IMR-90 (cell line): ENCODE measurements at regions not wholly inside any gene's neighbourhood (a gene's known extent, or its start where the extent isn't known, plus 50 kb on each side); places are given as distances from the start of the nearest gene placed in this dataset.
A peak's percentile ranks its signal among the peaks of the same experiment; 100 is the strongest.

Experiments used
- ATAC-seq: fragments of 200-7000 bp; cut with Tn5 transposase; 2 replicates; pipeline ENCODE4 v1.9.1; 2020; ENCODE audit warnings: low read depth, mild to moderate bottlenecking, moderate library complexity
- BruUV-seq: library from RNA; stranded (reverse); fragments of 400-500 nt; replicated peaks from 2 replicates; lab custom pipeline; 2021; lab: Mats Ljungman, UMichigan
- CTCF ChIA-PET: fragments of 300-600 bp; formaldehyde crosslinking; extraction: SDS; loops from one replicate; lab custom pipeline; 2021; ENCODE audit warnings: antibody characterized with exemption; lab: Yijun Ruan, JAX
- POLR2A ChIA-PET: fragments of 300-600 bp; sonication (Branson Sonifier 250); formaldehyde crosslinking; loops from one replicate; lab custom pipeline; 2022; ENCODE audit warnings: antibody characterized with exemption; ENCODE audit not compliant: unreplicated experiment; lab: Charles Lee
- DNase-seq: peaks from one replicate; pipeline ENCODE4 v3.0.0; 2013
- H2AFZ ChIP-seq: replicated peaks from 2 replicates; pipeline ENCODE3; 2013; ENCODE audit warnings: low read length, mild to moderate bottlenecking; ENCODE audit not compliant: poor library complexity
- H2AK5ac ChIP-seq: 2 replicates; pipeline ENCODE4 v1.6.1; 2013; ENCODE audit warnings: low read depth, low read length, inconsistent platforms
- H2AK9ac ChIP-seq: replicated peaks from 2 replicates; pipeline ENCODE3; 2013; ENCODE audit warnings: mild to moderate bottlenecking, low read depth, low read length, moderate library complexity; ENCODE audit not compliant: poor library complexity
- H2BK120ac ChIP-seq: 2 replicates; pipeline ENCODE4 v1.6.1; 2013; ENCODE audit warnings: low read depth, low read length, inconsistent platforms
- H2BK15ac ChIP-seq: 3 replicates; pipeline ENCODE4 v1.6.1; 2013; ENCODE audit warnings: low read depth, low read length, inconsistent platforms
- H2BK20ac ChIP-seq: 2 replicates; pipeline ENCODE4 v1.6.1; 2013; ENCODE audit warnings: low read depth, mild to moderate bottlenecking, inconsistent platforms, low read length, moderate library complexity
- H2BK5ac ChIP-seq: 2 replicates; pipeline ENCODE4 v1.6.1; 2013; ENCODE audit warnings: mild to moderate bottlenecking, low read depth, low read length, inconsistent platforms; ENCODE audit not compliant: poor library complexity, severe bottlenecking
- H3K14ac ChIP-seq: replicated peaks from 2 replicates; pipeline ENCODE4 v1.6.1; 2013; ENCODE audit warnings: low read depth, low read length, inconsistent platforms
- H3K18ac ChIP-seq: 2 replicates; pipeline ENCODE4 v1.6.1; 2013; ENCODE audit warnings: low read depth, low read length, control low read depth
- H3K23ac ChIP-seq: 2 replicates; pipeline ENCODE4 v1.6.1; 2013; ENCODE audit warnings: low read depth, low read length, inconsistent platforms
- H3K27ac ChIP-seq: 2 replicates; pipeline ENCODE4 v1.5.1; 2013; ENCODE audit warnings: mild to moderate bottlenecking, control low read depth, low read length; ENCODE audit not compliant: insufficient read depth
- H3K27me3 ChIP-seq: 2 replicates; pipeline ENCODE4 v1.6.1; 2013; ENCODE audit warnings: low read length; ENCODE audit not compliant: control insufficient read depth, insufficient read depth
- H3K36me3 ChIP-seq: 2 replicates; pipeline ENCODE4 v1.6.1; 2013; ENCODE audit warnings: low read length, mixed read lengths; ENCODE audit not compliant: control insufficient read depth, insufficient read depth
- H3K4ac ChIP-seq: 2 replicates; pipeline ENCODE4 v1.6.1; 2013; ENCODE audit warnings: low read depth, low read length, inconsistent platforms
- H3K4me1 ChIP-seq: 2 replicates; pipeline ENCODE4 v1.6.1; 2013; ENCODE audit warnings: low read length, mixed read lengths; ENCODE audit not compliant: control insufficient read depth, insufficient read depth
- H3K4me2 ChIP-seq: 2 replicates; pipeline ENCODE4 v1.6.1; 2013; ENCODE audit warnings: low read depth, mild to moderate bottlenecking, control low read depth, low read length, moderate library complexity
- H3K4me3 ChIP-seq: 2 replicates; pipeline ENCODE4 v1.5.1; 2013; ENCODE audit warnings: low read depth, mild to moderate bottlenecking, control low read depth, low read length, moderate library complexity; ENCODE audit not compliant: insufficient read depth
- H3K56ac ChIP-seq: 2 replicates; pipeline ENCODE4 v1.6.1; 2013; ENCODE audit warnings: low read length, inconsistent platforms; ENCODE audit not compliant: insufficient read depth; ENCODE audit errors: extremely low read depth
- H3K79me1 ChIP-seq, 2 experiments: 2 replicates each; pipeline ENCODE4 v1.6.1; 2013; ENCODE audit warnings: low read length in 2 of 2, inconsistent platforms in 1 of 2, low read depth in 1 of 2
- H3K9ac ChIP-seq: 2 replicates; pipeline ENCODE4 v1.6.1; 2013; ENCODE audit warnings: low read depth, low read length, control low read depth
- H3K9me1 ChIP-seq: 2 replicates; pipeline ENCODE4 v1.6.1; 2013; ENCODE audit warnings: low read length, inconsistent platforms; ENCODE audit not compliant: insufficient read depth
- H3K9me3 ChIP-seq: 2 replicates; pipeline ENCODE4 v1.6.1; 2013; ENCODE audit warnings: low read length; ENCODE audit not compliant: control insufficient read depth, insufficient read depth
- H4K20me1 ChIP-seq: 2 replicates; pipeline ENCODE4 v1.6.1; 2013; ENCODE audit warnings: low read length, inconsistent platforms; ENCODE audit not compliant: insufficient read depth
- H4K5ac ChIP-seq: 2 replicates; pipeline ENCODE4 v1.6.1; 2013; ENCODE audit warnings: mild to moderate bottlenecking, low read depth, low read length, control low read depth
- H4K8ac ChIP-seq, 2 experiments: 2 replicates each; pipeline ENCODE4 v1.6.1; 2013; ENCODE audit warnings: low read depth in 2 of 2, low read length in 2 of 2, control low read depth in 1 of 2, inconsistent platforms in 1 of 2
- H4K91ac ChIP-seq: 2 replicates; pipeline ENCODE4 v1.6.1; 2013; ENCODE audit warnings: low read depth, low read length, inconsistent platforms; ENCODE audit not compliant: insufficient read depth
- CEBPB ChIP-seq: IDR thresholded peaks from 2 replicates; pipeline ENCODE4 v1.6.1; 2012; ENCODE audit warnings: low read depth, low read length, improper control_type of control experiment
- CHD1 ChIP-seq: IDR thresholded peaks from 2 replicates; pipeline ENCODE4 v1.6.1; 2012; ENCODE audit warnings: low read depth, low read length, improper control_type of control experiment
- CTCF ChIP-seq: conservative IDR thresholded peaks from 2 replicates; pipeline ENCODE4 v1.5.1; 2012; ENCODE audit warnings: mild to moderate bottlenecking, low read depth, low read length, improper control_type of control experiment
- ELK1 ChIP-seq: fragments of 150-350 bp; IDR thresholded peaks from 2 replicates; pipeline ENCODE4 v1.6.1; 2016; ENCODE audit warnings: low read depth, mild to moderate bottlenecking, low read length, moderate library complexity, borderline replicate concordance
- FOS ChIP-seq: fragments of 150-350 bp; IDR thresholded peaks from 2 replicates; pipeline ENCODE4 v1.6.1; 2016; ENCODE audit warnings: low read depth, low read length
- MAZ ChIP-seq: IDR thresholded peaks from 2 replicates; pipeline ENCODE4 v1.6.1; 2012; ENCODE audit warnings: low read depth, mild to moderate bottlenecking, low read length, improper control_type of control experiment, moderate library complexity, borderline replicate concordance
- MXI1 ChIP-seq: IDR thresholded peaks from 2 replicates; pipeline ENCODE4 v1.6.1; 2012; ENCODE audit warnings: low read depth, mild to moderate bottlenecking, low read length, moderate library complexity, borderline replicate concordance
- POLR2A ChIP-seq: IDR thresholded peaks from 2 replicates; pipeline ENCODE4 v1.6.1; 2012; ENCODE audit warnings: mild to moderate bottlenecking, low read depth, low read length
- RAD21 ChIP-seq: IDR thresholded peaks from 2 replicates; pipeline ENCODE4 v1.6.1; 2012; ENCODE audit warnings: low read length, improper control_type of control experiment
- RFX5 ChIP-seq: IDR thresholded peaks from 2 replicates; pipeline ENCODE4 v1.8.0; 2012; ENCODE audit warnings: low read depth, mild to moderate bottlenecking, low read length, moderate library complexity
- SMC3 ChIP-seq: fragments of 150-350 bp; IDR thresholded peaks from 2 replicates; pipeline ENCODE4 v1.6.1; 2016; ENCODE audit warnings: low read depth, mild to moderate bottlenecking, antibody characterized with exemption, low read length, moderate library complexity
- WGBS, 2 experiments: methylation state at CpG; one replicate each; pipeline versions ENCODE4 v1.1.5 to v1.1.7; 2013; ENCODE audit warnings: missing lambda C conversion rate in 2 of 2; ENCODE audit not compliant: insufficient read length in 1 of 2; ENCODE audit errors: extremely low coverage in 2 of 2; 5-methylcytosine and 5-hydroxymethylcytosine counted together
- dilution Hi-C: fragments of 300-500 bp; cut with HindIII; formaldehyde crosslinking; loops from one replicate; pipeline ENCODE4 v1.14.3; 2018; ENCODE audit warnings: low sequenced_read_pairs; ENCODE audit not compliant: unreplicated experiment
- in situ Hi-C: fragments of 300-500 bp; cut with MboI; formaldehyde crosslinking; loops from 3 replicates; pipeline ENCODE4 v1.14.3; 2019; ENCODE audit warnings: low sequenced_read_pairs, inconsistent platforms, mixed read lengths
- intact Hi-C: fragments of 100-400 bp; cut with micrococcal nuclease; formaldehyde crosslinking; loops from 2 replicates; pipeline ENCODE4 v1.10.0; 2022
- TF ChIP-seq, protein P1 (sequence below): fragments of 150-350 bp; IDR thresholded peaks from 2 replicates; pipeline ENCODE4 v1.6.1; 2017; ENCODE audit warnings: mild to moderate bottlenecking, antibody characterized with exemption, low read length, low read depth

DNA sequence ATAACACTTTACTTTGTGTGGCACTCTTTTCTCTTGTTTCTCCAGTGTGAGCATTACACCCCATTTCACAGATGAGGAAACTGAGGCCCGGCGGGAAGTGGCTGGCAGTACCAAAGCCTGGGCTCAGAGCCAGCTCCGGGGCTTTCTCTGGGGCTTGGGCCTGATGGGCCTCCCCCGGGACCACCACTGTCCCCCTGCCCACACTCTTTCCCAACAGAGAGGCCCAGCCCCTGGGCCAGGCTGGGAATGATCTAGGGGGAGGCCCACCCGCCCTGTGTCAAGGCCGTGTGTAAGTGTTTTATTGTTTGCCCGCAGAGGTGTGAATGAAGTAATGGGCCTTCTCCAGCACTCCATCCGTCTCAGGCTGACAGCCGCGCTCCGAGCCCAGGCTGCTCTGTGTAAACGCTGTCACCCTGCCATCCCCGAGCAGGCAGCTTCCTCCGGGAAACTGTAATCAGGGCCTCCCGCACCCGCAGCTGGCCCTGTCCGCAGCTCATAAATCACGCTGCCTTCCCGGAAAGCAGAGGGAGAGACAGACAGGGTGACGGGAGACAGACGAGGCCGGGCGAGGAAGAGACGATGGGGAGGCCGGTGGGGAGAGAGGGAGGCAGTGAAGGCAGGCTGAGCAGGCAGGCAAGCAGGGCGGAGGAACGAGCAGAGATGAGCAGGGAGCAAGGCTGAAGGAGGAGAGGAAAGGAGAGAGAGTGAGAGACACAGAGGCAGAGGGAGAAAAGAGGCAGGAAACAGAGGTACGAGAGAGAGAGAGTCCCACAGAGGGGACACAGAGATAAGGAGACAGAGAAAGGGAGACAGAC, 109.7 kb upstream of the ZBTB40 start:
- Histone ChIP-seq H3K4me3 (no peak overlapping the region), H3K27ac (no peak overlapping the region), H2AFZ (peak overlapping the region; percentile 47), H2BK20ac (no peak overlapping the region), H3K4me2 (peak overlapping the region; percentile 25; the same call in 1 of the 2 replicates), H2BK15ac (no peak overlapping the region), H3K9ac (no peak overlapping the region), H4K91ac (no peak overlapping the region), H3K56ac (no peak overlapping the region), H3K18ac (no peak overlapping the region), H3K23ac (no peak overlapping the region), H3K36me3 (no peaks in the 10 kb centered on the region), H4K5ac (no peak overlapping the region), H3K4me1 (peaks cover 2% of the 10 kb centered on the region; the same call in 1 of the 2 replicates), H4K8ac (no peak overlapping the region), H3K27me3 (peaks cover 86% of the 10 kb centered on the region), H2BK5ac (no peak overlapping the region), H2AK9ac (no peak overlapping the region), H3K9me3 (no peaks in the 10 kb centered on the region), H2AK5ac (no peak overlapping the region), H3K9me1 (no peaks in the 10 kb centered on the region; the same call in 1 of the 2 replicates), H3K4ac (no peak overlapping the region), H3K79me1 (no peaks in the 10 kb centered on the region), H3K14ac (no peak overlapping the region), H2BK120ac (no peak overlapping the region), H4K20me1 (no peaks in the 10 kb centered on the region)
- intact Hi-C loops (no loop called here), dilution Hi-C loops (no loop called here), in situ Hi-C loops (no loop called here)
- ATAC-seq (peak; percentile 79), DNase-seq (peak; percentile 28)
- POLR2A ChIA-PET, result no interaction called here
- CTCF ChIA-PET, result no interaction called here
- BruUV-seq, result no TSS peak
- no peak for TF ChIP-seq CEBPB
- TF ChIP-seq CTCF, result no peak
- no peak for TF ChIP-seq ELK1
- TF ChIP-seq, protein P1, sequence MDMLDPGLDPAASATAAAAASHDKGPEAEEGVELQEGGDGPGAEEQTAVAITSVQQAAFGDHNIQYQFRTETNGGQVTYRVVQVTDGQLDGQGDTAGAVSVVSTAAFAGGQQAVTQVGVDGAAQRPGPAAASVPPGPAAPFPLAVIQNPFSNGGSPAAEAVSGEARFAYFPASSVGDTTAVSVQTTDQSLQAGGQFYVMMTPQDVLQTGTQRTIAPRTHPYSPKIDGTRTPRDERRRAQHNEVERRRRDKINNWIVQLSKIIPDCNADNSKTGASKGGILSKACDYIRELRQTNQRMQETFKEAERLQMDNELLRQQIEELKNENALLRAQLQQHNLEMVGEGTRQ, result no peak
- TF ChIP-seq CHD1, result no peak
- no peak for TF ChIP-seq MXI1
- no peak for TF ChIP-seq SMC3
- no peak for TF ChIP-seq MAZ
- TF ChIP-seq RAD21, result no peak
- TF ChIP-seq RFX5, result no peak
- no peak for TF ChIP-seq POLR2A
- no peak for TF ChIP-seq FOS
- WGBS, 2 experiments, result 2% methylated on average over 17 of the region's 28 CpGs; no CpG with 5 or more reads in 1 of the 2 experiments
